ENCODE measurements at regions not wholly inside any gene's neighbourhood (a gene's known extent, or its start where the extent isn't known, plus 50 kb on each side); places are given as distances from the start of the nearest gene placed in this dataset.

- Histone ChIP-seq H3K27ac (replicated peaks; ENCODE audit: low read length) (no peak overlapping the region), H3K4me2 (ENCODE audit: insufficient read depth, low read length, poor library complexity, severe bottlenecking) (no peak overlapping the region), H2BK5ac (ENCODE audit: low read length) (no peak overlapping the region), H3K36me3 (replicated peaks in 1 of 2; ENCODE audit: control insufficient read depth in 2 of 2, insufficient read depth in 2 of 2, low read length in 2 of 2) (no peaks in the 10 kb centered on the region), H3K4me1 (ENCODE audit: control insufficient read depth in 2 of 2, insufficient read depth in 1 of 2, low read depth in 1 of 2, low read length in 2 of 2) (peaks cover 0 to 3% of the 10 kb centered on the region in 2 donors), H3K9me3 (replicated peaks in 1 of 2; ENCODE audit: control insufficient read depth in 2 of 2, insufficient read depth in 1 of 2, low read depth in 1 of 2, low read length in 2 of 2) (no peaks in the 10 kb centered on the region), H2BK12ac (ENCODE audit: low read length) (no peak overlapping the region), H4K8ac (ENCODE audit: low read depth, low read length) (no peak overlapping the region), H2BK15ac (ENCODE audit: low read length) (no peak overlapping the region), H4K91ac (ENCODE audit: low read depth, low read length, poor library complexity) (no peak overlapping the region), H3K4me3 (ENCODE audit: low read length in 2 of 2) (no peak overlapping the region), H3K79me1 (ENCODE audit: low read depth, low read length) (no peaks in the 10 kb centered on the region), H3K14ac (ENCODE audit: low read length) (no peak overlapping the region), H3K9ac (ENCODE audit: low read depth, low read length, poor library complexity) (no peak overlapping the region), H3K18ac (ENCODE audit: low read length) (no peak overlapping the region), H3K4ac (ENCODE audit: low read length) (no peak overlapping the region), H2AFZ (ENCODE audit: low read length) (no peak overlapping the region), H3K23ac (ENCODE audit: low read depth, low read length, poor library complexity) (no peak overlapping the region), H2AK5ac (ENCODE audit: low read depth, low read length) (no peak overlapping the region), H3K27me3 (ENCODE audit: control insufficient read depth in 3 of 3, insufficient read depth in 3 of 3, low read depth in 1 of 3, low read length in 3 of 3) (no peaks in the 10 kb centered on the region), H2BK120ac (ENCODE audit: low read depth, low read length) (no peak overlapping the region)
- DNase-seq (ENCODE audit: low spot score) = no peak
- no CpG with 5 or more reads among the region's 7 CpGs for WGBS, 2 donors (ENCODE audit: extremely low coverage in 2 of 2, insufficient read length in 2 of 2, insufficient replicate concordance in 1 of 2)
These were observed 177.0 kb upstream of the IRX6 start for GRCh38 chr16:55146966-55147365.

GRCh38 chr16:55147396-55147795, 176.6 kb upstream of the IRX6 start:
- Histone ChIP-seq H3K79me1 (ENCODE audit: low read depth, low read length) (no peaks in the 10 kb centered on the region), H2BK120ac (ENCODE audit: low read depth, low read length) (no peak overlapping the region), H3K27ac (replicated peaks; ENCODE audit: low read length) (no peak overlapping the region), H2AFZ (ENCODE audit: low read length) (no peak overlapping the region), H3K36me3 (replicated peaks in 1 of 2; ENCODE audit: control insufficient read depth in 2 of 2, insufficient read depth in 2 of 2, low read length in 2 of 2) (no peaks in the 10 kb centered on the region), H2AK5ac (ENCODE audit: low read depth, low read length) (no peak overlapping the region), H3K18ac (ENCODE audit: low read length) (no peak overlapping the region), H2BK5ac (ENCODE audit: low read length) (no peak overlapping the region), H3K4me2 (ENCODE audit: insufficient read depth, low read length, poor library complexity, severe bottlenecking) (no peak overlapping the region), H3K4ac (ENCODE audit: low read length) (no peak overlapping the region), H3K27me3 (ENCODE audit: control insufficient read depth in 3 of 3, insufficient read depth in 3 of 3, low read depth in 1 of 3, low read length in 3 of 3) (no peaks in the 10 kb centered on the region), H4K91ac (ENCODE audit: low read depth, low read length, poor library complexity) (no peak overlapping the region), H3K14ac (ENCODE audit: low read length) (no peak overlapping the region), H3K23ac (ENCODE audit: low read depth, low read length, poor library complexity) (no peak overlapping the region), H2BK12ac (ENCODE audit: low read length) (no peak overlapping the region), H4K8ac (ENCODE audit: low read depth, low read length) (no peak overlapping the region), H3K4me3 (ENCODE audit: low read length in 2 of 2) (no peak overlapping the region), H3K9ac (ENCODE audit: low read depth, low read length, poor library complexity) (no peak overlapping the region), H3K4me1 (ENCODE audit: control insufficient read depth in 2 of 2, insufficient read depth in 1 of 2, low read depth in 1 of 2, low read length in 2 of 2) (peaks cover 0 to 3% of the 10 kb centered on the region in 2 donors), H2BK15ac (ENCODE audit: low read length) (no peak overlapping the region), H3K9me3 (replicated peaks in 1 of 2; ENCODE audit: control insufficient read depth in 2 of 2, insufficient read depth in 1 of 2, low read depth in 1 of 2, low read length in 2 of 2) (no peaks in the 10 kb centered on the region)
- WGBS, 2 donors (ENCODE audit: extremely low coverage in 2 of 2, insufficient read length in 2 of 2, insufficient replicate concordance in 1 of 2) = no CpG with 5 or more reads among the region's 4 CpGs
- DNase-seq (ENCODE audit: low spot score) = no peak

- Histone ChIP-seq H3K14ac (ENCODE audit: low read length) (no peak overlapping the region), H2BK5ac (ENCODE audit: low read length) (no peak overlapping the region), H3K36me3 (replicated peaks in 1 of 2; ENCODE audit: control insufficient read depth in 2 of 2, insufficient read depth in 2 of 2, low read length in 2 of 2) (no peaks in the 10 kb centered on the region), H3K27ac (replicated peaks; ENCODE audit: low read length) (no peak overlapping the region), H3K4me1 (ENCODE audit: control insufficient read depth in 2 of 2, insufficient read depth in 1 of 2, low read depth in 1 of 2, low read length in 2 of 2) (peaks cover 0 to 3% of the 10 kb centered on the region in 2 donors), H3K79me1 (ENCODE audit: low read depth, low read length) (no peaks in the 10 kb centered on the region), H4K91ac (ENCODE audit: low read depth, low read length, poor library complexity) (no peak overlapping the region), H3K23ac (ENCODE audit: low read depth, low read length, poor library complexity) (no peak overlapping the region), H4K8ac (ENCODE audit: low read depth, low read length) (no peak overlapping the region), H2BK15ac (ENCODE audit: low read length) (no peak overlapping the region), H2BK120ac (ENCODE audit: low read depth, low read length) (no peak overlapping the region), H2AK5ac (ENCODE audit: low read depth, low read length) (no peak overlapping the region), H3K4me2 (ENCODE audit: insufficient read depth, low read length, poor library complexity, severe bottlenecking) (no peak overlapping the region), H3K4me3 (ENCODE audit: low read length in 2 of 2) (no peak overlapping the region), H3K27me3 (ENCODE audit: control insufficient read depth in 3 of 3, insufficient read depth in 3 of 3, low read depth in 1 of 3, low read length in 3 of 3) (peaks cover 0 to 2% (median 0%) of the 10 kb centered on the region in 3 experiments), H3K9ac (ENCODE audit: low read depth, low read length, poor library complexity) (no peak overlapping the region), H2AFZ (ENCODE audit: low read length) (no peak overlapping the region), H3K18ac (ENCODE audit: low read length) (no peak overlapping the region), H2BK12ac (ENCODE audit: low read length) (no peak overlapping the region), H3K4ac (ENCODE audit: low read length) (no peak overlapping the region), H3K9me3 (replicated peaks in 1 of 2; ENCODE audit: control insufficient read depth in 2 of 2, insufficient read depth in 1 of 2, low read depth in 1 of 2, low read length in 2 of 2) (no peaks in the 10 kb centered on the region)
- no CpG with 5 or more reads among the region's 4 CpGs for WGBS, 2 donors (ENCODE audit: extremely low coverage in 2 of 2, insufficient read length in 2 of 2, insufficient replicate concordance in 1 of 2)
- no peak for DNase-seq (ENCODE audit: low spot score)
These were observed 174.4 kb upstream of the IRX6 start for GRCh38 chr16:55149622-55150021.

GRCh38 chr16:55151561-55152305, 172.3 kb upstream of the IRX6 start:
- Histone ChIP-seq H4K91ac (ENCODE audit: low read depth, low read length, poor library complexity) (no peak overlapping the region), H3K4ac (ENCODE audit: low read length) (no peak overlapping the region), H3K18ac (ENCODE audit: low read length) (no peak overlapping the region), H3K27me3 (ENCODE audit: control insufficient read depth in 3 of 3, insufficient read depth in 3 of 3, low read depth in 1 of 3, low read length in 3 of 3) (peaks cover 0 to 2% (median 0%) of the 10 kb centered on the region in 3 experiments), H3K4me3 (ENCODE audit: low read length in 2 of 2) (no peak overlapping the region), H2BK12ac (ENCODE audit: low read length) (no peak overlapping the region), H3K27ac (replicated peaks; ENCODE audit: low read length) (no peak overlapping the region), H2BK5ac (ENCODE audit: low read length) (no peak overlapping the region), H3K36me3 (replicated peaks in 1 of 2; ENCODE audit: control insufficient read depth in 2 of 2, insufficient read depth in 2 of 2, low read length in 2 of 2) (no peaks in the 10 kb centered on the region), H4K8ac (ENCODE audit: low read depth, low read length) (no peak overlapping the region), H3K23ac (ENCODE audit: low read depth, low read length, poor library complexity) (no peak overlapping the region), H2BK120ac (ENCODE audit: low read depth, low read length) (no peak overlapping the region), H3K9me3 (replicated peaks in 1 of 2; ENCODE audit: control insufficient read depth in 2 of 2, insufficient read depth in 1 of 2, low read depth in 1 of 2, low read length in 2 of 2) (no peaks in the 10 kb centered on the region), H2BK15ac (ENCODE audit: low read length) (no peak overlapping the region), H3K9ac (ENCODE audit: low read depth, low read length, poor library complexity) (no peak overlapping the region), H3K4me2 (ENCODE audit: insufficient read depth, low read length, poor library complexity, severe bottlenecking) (no peak overlapping the region), H3K4me1 (ENCODE audit: control insufficient read depth in 2 of 2, insufficient read depth in 1 of 2, low read depth in 1 of 2, low read length in 2 of 2) (peaks cover 0 to 3% of the 10 kb centered on the region in 2 donors), H2AK5ac (ENCODE audit: low read depth, low read length) (no peak overlapping the region), H3K79me1 (ENCODE audit: low read depth, low read length) (no peaks in the 10 kb centered on the region), H2AFZ (ENCODE audit: low read length) (no peak overlapping the region), H3K14ac (ENCODE audit: low read length) (no peak overlapping the region)
- no peak for DNase-seq (ENCODE audit: low spot score)
- WGBS, 2 donors (ENCODE audit: extremely low coverage in 2 of 2, insufficient read length in 2 of 2, insufficient replicate concordance in 1 of 2) = no CpG with 5 or more reads among the region's 9 CpGs
